Immature natural killer cell (primary cell): ENCODE measurements at regions not wholly inside any gene's neighbourhood (a gene's known extent, or its start where the extent isn't known, plus 50 kb on each side); places are given as distances from the start of the nearest gene placed in this dataset.

Source experiments
- DNase-seq, 3 donors: peaks; one replicate each; pipeline ENCODE4 v3.0.0; 2022; ENCODE audit warnings: mixed read lengths in 1 of 3
- H3K27ac Mint-ChIP-seq, 6 donors: one replicate each; pipeline ENCODE4 v1.8.0; 2020; ENCODE audit warnings: mixed read lengths in 6 of 6, mild to moderate bottlenecking in 5 of 6, inconsistent platforms in 4 of 6, moderate library complexity in 3 of 6
- H3K27me3 Mint-ChIP-seq, 3 donors: one replicate each; pipeline ENCODE4 v1.8.0; 2020 to 2021; ENCODE audit warnings: low read depth in 3 of 3, mild to moderate bottlenecking in 3 of 3, mixed read lengths in 3 of 3, moderate library complexity in 3 of 3, inconsistent platforms in 1 of 3
- H3K36me3 Mint-ChIP-seq, 3 donors: one replicate each; pipeline ENCODE4 v1.8.0; 2020; ENCODE audit warnings: mixed read lengths in 3 of 3, inconsistent platforms in 2 of 3, mild to moderate bottlenecking in 2 of 3
- H3K4me1 Mint-ChIP-seq, 2 donors: one replicate each; pipeline ENCODE4 v1.8.0; 2020; ENCODE audit warnings: inconsistent platforms in 2 of 2, mild to moderate bottlenecking in 2 of 2, mixed read lengths in 2 of 2, moderate library complexity in 1 of 2
- H3K4me3 Mint-ChIP-seq, 5 donors: one replicate each; pipeline ENCODE4 v1.8.0; 2020; ENCODE audit warnings: mild to moderate bottlenecking in 5 of 5, mixed read lengths in 5 of 5, inconsistent platforms in 3 of 5, moderate library complexity in 3 of 5
- H3K9me3 Mint-ChIP-seq, 6 donors: one replicate each; pipeline ENCODE4 v1.8.0; 2020; ENCODE audit warnings: mild to moderate bottlenecking in 6 of 6, mixed read lengths in 6 of 6, inconsistent platforms in 4 of 6, moderate library complexity in 3 of 6

DNA sequence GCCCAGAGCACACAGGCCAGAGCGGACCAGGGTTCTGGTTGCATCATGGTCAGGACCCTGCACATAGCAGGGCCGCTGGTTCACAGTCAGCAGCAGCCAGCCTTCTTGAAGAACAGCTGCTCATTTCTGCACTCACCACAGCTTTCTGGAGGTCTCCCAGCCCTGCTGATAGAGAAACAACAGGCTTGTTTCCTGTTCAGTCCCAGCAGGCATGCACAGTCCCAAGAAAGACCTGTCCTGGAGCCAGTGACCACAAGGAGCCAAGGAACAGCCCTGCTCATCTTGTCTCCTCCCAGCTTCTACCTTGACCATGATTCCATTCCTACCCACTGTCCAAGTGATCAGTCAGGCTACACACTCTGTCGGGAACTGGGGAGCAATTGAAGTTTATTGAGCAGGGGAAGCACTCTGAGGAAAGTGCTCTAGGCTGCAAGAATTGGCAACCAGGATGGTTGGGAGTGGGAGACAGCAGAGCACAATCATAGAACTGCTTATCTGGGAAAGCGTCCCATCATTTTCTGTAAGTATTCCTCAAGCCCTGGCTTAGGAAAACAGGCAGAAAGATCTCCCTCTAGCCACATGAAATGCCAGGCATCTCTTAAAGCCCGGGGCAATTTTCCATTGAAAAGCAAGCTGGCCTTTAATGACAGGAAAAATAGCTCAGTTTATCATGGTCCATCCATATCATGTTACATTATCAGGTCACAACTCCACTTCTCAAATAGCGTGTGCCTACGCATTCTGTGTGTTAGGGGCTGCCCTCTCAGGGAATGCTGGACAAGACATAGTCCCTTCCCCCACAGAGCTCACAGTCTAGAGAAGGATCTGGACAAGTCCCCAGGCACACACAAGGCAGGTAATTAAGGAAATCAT, 155.4 kb upstream of the FOXF1 start:
- Mint-ChIP-seq H3K4me1 (no peaks in the 10 kb centered on the region), H3K36me3 (no peaks in the 10 kb centered on the region), H3K4me3 (no peak overlapping the region), H3K27me3 (peaks cover 0 to 11% (median 10%) of the 10 kb centered on the region in 3 donors), H3K9me3 (peaks cover 0 to 3% (median 0%) of the 10 kb centered on the region in 6 donors), H3K27ac (no peak overlapping the region)
- no peak for DNase-seq

DNA sequence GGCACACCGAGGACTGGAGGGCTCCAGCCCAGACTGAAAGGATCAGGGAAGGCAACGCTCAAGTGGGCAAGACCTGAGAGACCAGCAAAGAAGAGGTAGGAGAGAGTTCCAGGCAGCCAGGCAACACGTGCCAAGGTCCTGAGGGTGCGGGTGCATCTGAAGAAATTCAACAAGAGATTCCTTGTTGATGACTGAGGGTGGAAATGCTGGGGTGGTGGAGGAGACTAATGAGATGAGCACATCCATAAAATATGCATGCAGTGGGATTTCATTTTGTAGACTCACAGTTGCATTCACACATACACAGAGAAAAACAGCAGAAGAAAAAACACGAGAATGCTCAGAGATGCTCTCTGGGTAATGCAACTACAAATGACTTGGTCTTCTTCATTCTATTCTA, 154.8 kb upstream of the FOXF1 start:
- Mint-ChIP-seq H3K4me3 (no peak overlapping the region), H3K36me3 (no peaks in the 10 kb centered on the region), H3K4me1 (no peaks in the 10 kb centered on the region), H3K9me3 (peaks cover 0 to 3% (median 0%) of the 10 kb centered on the region in 6 donors), H3K27me3 (peaks cover 1 to 11% (median 10%) of the 10 kb centered on the region in 3 donors), H3K27ac (no peak overlapping the region)
- DNase-seq = no peak

DNA sequence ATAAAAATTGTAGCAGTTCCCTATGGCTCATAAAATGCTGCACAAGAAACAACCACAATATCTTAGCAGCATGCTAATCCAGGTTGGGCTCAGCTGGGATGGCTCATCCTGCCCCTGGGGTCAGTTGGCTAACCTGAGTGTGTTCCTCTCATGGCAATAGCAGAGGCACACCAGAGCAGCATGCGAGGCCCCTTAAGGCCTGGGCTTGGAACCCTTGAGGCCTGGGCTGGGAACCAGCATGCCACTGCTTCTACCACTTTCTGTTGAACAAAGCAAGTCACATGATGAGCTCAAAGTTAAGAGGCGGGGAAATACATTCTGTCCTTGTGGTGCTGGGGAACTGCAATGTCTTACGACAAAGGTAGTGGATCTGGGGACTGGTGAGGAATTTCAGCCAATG, 154.4 kb upstream of the FOXF1 start:
- H3K4me3 Mint-ChIP-seq = no peak overlapping the region
- H3K27ac Mint-ChIP-seq = no peak overlapping the region
- no peak for DNase-seq
- peaks cover 3 to 10% (median 10%) of the 10 kb centered on the region in 3 donors for H3K27me3 Mint-ChIP-seq
- no peaks in the 10 kb centered on the region for H3K4me1 Mint-ChIP-seq
- H3K9me3 Mint-ChIP-seq = peaks cover 0 to 3% (median 0%) of the 10 kb centered on the region in 6 donors
- H3K36me3 Mint-ChIP-seq = no peaks in the 10 kb centered on the region

DNA sequence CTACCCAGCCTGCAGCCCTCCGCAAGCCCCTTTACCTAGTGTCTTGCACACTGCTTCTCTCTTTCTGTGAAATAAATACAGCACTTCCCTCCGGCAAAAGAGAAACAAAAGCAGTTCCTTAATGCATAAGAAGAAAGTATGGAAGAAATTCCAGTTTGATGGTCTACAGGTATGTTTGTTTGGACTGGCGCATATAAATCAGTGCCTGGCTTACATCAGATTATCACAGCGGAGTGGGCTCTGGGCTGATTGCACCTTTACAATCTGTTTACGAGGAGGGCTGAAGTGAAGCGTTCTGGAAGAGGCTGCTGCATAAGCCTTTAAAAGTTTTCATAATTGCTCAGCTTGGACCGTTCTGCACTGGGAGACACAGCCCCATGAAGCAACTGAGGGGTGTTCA, 153.5 kb upstream of the FOXF1 start:
- H3K36me3 Mint-ChIP-seq = no peaks in the 10 kb centered on the region
- no peaks in the 10 kb centered on the region for H3K4me1 Mint-ChIP-seq
- no peak for DNase-seq
- no peaks in the 10 kb centered on the region for H3K9me3 Mint-ChIP-seq
- H3K27ac Mint-ChIP-seq = no peak overlapping the region
- H3K4me3 Mint-ChIP-seq = no peak overlapping the region
- peaks cover 5 to 9% (median 8%) of the 10 kb centered on the region in 3 donors for H3K27me3 Mint-ChIP-seq

DNA sequence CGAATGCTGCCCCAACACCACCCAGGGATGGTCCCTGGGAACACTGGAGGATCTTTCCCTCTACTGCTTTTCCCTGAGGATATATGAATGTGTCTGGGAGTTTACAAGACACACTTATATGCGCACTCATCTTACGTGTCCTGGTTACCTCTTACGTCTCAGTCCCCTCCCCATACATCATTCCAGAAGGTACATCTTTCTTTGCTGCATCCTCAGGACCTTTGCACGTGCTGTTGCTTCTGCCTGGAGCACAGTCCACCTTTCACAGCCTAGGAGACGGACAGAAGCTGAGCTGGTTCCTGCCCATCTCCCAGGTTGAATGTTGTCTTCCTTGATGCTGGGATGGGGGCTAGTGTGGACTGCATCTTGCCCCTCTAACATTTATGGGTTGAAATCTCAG, 153.0 kb upstream of the FOXF1 start:
- no peaks in the 10 kb centered on the region for H3K4me1 Mint-ChIP-seq
- H3K27me3 Mint-ChIP-seq = peaks cover 5 to 9% (median 8%) of the 10 kb centered on the region in 3 donors
- H3K4me3 Mint-ChIP-seq = no peak overlapping the region

DNA sequence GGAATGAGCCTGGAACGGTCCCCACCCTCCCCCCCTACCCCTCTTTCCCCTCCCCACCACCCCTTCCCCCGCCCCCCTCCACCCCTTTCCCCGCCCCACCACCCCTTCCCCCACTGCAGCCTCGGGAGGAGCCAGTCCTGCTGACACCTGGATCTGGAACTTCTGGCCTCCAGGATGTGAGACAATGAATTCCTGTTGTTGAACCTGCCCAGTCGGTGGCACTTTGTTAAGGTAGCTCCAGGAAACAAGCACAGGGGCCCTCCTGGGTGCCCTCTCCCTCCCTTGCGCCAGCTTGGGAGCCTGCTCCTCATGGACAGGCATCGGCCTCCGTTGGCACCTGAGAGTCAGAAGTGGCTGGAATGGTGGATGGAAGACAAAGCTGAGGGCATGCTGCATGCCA, 152.4 kb upstream of the FOXF1 start:
- Mint-ChIP-seq H3K36me3 (no peaks in the 10 kb centered on the region), H3K4me3 (no peak overlapping the region), H3K4me1 (no peaks in the 10 kb centered on the region), H3K9me3 (no peaks in the 10 kb centered on the region), H3K27ac (no peak overlapping the region), H3K27me3 (peaks cover 5 to 9% (median 8%) of the 10 kb centered on the region in 3 donors)
- DNase-seq = no peak

More for the DNA sequence above, 153.0 kb upstream of the FOXF1 start:
- no peak for DNase-seq
- Mint-ChIP-seq H3K36me3 (no peaks in the 10 kb centered on the region), H3K9me3 (no peaks in the 10 kb centered on the region), H3K27ac (no peak overlapping the region)

DNA sequence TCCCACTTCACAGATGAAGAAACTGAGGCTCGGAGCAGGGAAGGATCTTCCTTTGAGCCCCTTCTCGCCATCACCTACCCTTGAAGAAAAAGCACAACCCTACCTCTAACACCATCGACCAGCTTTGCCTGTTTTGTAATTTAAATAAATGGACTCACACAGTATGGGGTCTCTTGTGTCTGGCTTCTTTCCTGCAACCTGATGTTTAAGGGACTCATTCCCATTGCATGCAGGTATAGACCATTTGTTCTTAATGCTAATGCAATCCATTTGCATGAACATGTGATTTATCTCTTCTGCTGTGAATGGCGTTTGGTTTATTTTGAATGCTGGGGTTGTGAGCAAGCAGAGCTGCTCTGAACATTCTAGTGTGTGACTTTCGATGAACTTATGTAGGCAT, 150.8 kb upstream of the FOXF1 start:
- Mint-ChIP-seq H3K27me3 (peaks cover 5 to 10% (median 8%) of the 10 kb centered on the region in 3 donors), H3K36me3 (no peaks in the 10 kb centered on the region), H3K9me3 (no peaks in the 10 kb centered on the region), H3K4me3 (no peak overlapping the region), H3K4me1 (no peaks in the 10 kb centered on the region), H3K27ac (no peak overlapping the region)
- DNase-seq = no peak

DNA sequence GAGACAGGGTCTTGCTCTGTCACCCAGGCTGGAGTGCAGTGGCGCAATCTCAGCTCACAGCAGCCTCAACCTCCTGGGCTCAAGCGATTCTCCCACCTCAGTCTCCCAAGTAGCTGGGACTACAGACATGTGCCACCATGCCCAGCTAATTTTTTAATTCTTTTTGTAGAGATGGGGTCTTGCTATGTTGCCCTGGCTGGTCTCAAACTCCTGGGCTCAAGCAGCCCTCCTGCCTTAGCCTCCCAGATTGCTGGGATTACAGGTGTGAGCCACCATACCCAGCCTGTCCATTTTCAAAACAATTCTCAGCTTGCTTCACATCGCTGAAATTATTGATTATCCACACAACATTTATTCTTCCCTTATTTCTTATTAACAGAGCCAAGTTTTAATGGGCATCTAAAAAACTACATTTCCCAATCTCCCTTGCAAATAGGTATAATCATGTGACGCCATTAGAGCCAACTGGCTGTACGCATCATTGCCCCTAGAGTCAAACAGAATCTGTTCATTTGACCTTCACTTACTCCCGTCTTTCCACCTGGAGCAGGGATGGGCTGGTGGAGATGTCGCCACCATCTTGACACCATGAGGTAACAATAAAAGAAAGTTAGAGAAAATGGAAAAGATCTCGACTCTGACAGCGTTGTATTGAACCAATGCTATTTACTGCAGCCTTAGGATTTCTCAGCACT, 148.0 kb upstream of the FOXF1 start:
- DNase-seq = no peak
- H3K4me3 Mint-ChIP-seq = no peak overlapping the region
- no peaks in the 10 kb centered on the region for H3K9me3 Mint-ChIP-seq
- peaks cover 2 to 7% (median 5%) of the 10 kb centered on the region in 3 donors for H3K27me3 Mint-ChIP-seq
- no peaks in the 10 kb centered on the region for H3K36me3 Mint-ChIP-seq
- H3K4me1 Mint-ChIP-seq = no peaks in the 10 kb centered on the region
- H3K27ac Mint-ChIP-seq = no peak overlapping the region

DNA sequence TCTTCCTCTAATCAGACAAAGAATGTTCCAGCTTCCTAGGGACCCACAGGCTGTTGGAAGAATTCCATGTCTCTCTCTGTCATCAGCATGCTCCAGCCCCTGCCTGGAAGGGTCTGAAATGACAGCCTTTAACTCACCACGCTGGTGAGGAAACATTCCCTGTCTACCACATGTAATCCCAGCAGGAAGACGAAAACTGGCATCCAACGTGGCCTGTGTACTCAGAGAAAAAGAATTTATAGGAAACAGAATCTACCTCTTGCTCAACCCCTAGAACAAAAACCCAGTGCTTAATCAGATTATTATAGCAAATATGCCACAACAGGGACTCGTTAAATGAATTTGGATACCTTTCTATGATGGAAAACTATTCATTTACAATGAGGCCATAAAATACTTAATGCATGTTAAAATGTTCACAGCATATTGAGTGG, 147.3 kb upstream of the FOXF1 start:
- Mint-ChIP-seq H3K4me1 (no peaks in the 10 kb centered on the region), H3K9me3 (no peaks in the 10 kb centered on the region), H3K27me3 (peaks cover 2 to 9% (median 7%) of the 10 kb centered on the region in 3 donors), H3K27ac (no peak overlapping the region), H3K4me3 (no peak overlapping the region), H3K36me3 (no peaks in the 10 kb centered on the region)
- DNase-seq = no peak

DNA sequence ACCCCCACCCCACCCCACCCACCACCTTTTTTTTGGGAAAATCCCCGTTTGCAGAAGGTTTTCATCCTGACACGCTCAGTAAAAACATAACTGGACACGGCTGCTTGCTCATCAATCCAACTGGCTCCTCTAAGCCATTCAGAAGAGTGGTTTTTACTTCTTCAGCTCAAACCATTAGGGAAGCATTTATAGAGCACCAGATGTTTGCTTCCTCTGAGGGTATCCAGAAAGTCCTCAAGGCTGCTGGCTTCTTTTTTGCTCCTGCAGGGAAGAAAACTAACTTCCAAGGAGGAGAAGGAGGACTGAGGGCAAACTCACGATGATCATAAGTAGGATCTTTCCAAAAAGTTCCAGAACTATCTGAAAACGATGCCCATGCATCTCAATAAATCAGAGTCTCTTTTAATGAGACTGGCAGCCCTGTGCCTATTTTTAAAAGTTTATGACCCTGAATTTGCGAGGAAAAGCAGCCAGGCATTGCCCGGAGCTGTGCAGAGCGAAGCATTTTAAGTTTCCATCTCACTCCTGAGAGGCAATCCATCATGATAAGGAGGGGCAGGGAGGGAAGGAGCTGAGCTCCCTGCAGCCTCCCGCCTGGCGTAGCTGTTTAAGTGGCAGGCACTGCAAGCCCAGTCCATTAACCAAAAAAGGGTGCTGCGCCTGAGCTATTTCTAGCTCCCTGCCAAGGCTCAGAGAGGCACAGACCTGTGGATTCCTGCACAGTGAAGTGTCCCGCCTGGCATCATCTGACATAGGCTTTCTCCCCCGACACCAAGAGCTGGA, 146.3 kb upstream of the FOXF1 start:
- H3K27ac Mint-ChIP-seq = no peak overlapping the region
- no peaks in the 10 kb centered on the region for H3K36me3 Mint-ChIP-seq
- H3K4me3 Mint-ChIP-seq = no peak overlapping the region
- no peaks in the 10 kb centered on the region for H3K9me3 Mint-ChIP-seq
- no peak for DNase-seq
- H3K4me1 Mint-ChIP-seq = no peaks in the 10 kb centered on the region
- peaks cover 0 to 15% (median 11%) of the 10 kb centered on the region in 3 donors for H3K27me3 Mint-ChIP-seq

DNA sequence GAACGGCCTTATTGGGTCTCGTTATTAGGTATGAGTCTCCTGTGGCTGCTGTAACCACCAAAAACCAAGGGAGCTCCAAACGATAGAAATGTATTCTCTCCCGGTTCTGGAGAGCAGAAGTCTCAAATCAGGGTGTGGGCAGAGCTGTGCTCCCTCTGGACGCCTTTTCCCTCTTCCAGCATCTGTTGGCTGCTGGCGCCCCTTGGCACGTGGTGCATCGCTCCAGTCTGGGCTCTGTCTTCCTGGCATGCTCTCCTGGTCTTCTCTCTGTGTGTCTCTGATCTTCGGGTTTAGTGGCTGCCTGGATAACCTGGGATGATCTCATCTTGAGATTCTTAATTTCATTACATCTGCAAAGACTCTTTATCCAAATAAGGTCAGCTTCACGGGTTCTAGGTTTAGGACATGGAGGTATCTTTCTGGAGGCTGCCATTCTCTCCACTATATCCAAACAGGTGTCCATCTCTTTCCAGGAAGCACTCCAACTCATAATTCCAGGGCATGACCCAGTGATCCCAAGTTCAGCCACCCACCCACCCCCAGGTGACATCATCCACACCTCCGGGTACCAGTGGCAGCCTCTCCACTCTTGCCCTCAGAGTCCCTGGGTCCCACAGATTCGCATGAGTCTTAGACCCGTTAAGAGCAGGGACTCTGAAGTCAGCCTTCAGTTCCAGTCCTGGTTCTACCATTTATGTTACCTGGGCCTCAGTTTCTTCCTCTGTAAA, 145.5 kb upstream of the FOXF1 start:
- peaks cover 0 to 15% (median 11%) of the 10 kb centered on the region in 3 donors for H3K27me3 Mint-ChIP-seq
- no peaks in the 10 kb centered on the region for H3K36me3 Mint-ChIP-seq
- no peaks in the 10 kb centered on the region for H3K4me1 Mint-ChIP-seq
- H3K4me3 Mint-ChIP-seq = no peak overlapping the region
- H3K27ac Mint-ChIP-seq = no peak overlapping the region
- H3K9me3 Mint-ChIP-seq = no peaks in the 10 kb centered on the region
- DNase-seq = no peak

DNA sequence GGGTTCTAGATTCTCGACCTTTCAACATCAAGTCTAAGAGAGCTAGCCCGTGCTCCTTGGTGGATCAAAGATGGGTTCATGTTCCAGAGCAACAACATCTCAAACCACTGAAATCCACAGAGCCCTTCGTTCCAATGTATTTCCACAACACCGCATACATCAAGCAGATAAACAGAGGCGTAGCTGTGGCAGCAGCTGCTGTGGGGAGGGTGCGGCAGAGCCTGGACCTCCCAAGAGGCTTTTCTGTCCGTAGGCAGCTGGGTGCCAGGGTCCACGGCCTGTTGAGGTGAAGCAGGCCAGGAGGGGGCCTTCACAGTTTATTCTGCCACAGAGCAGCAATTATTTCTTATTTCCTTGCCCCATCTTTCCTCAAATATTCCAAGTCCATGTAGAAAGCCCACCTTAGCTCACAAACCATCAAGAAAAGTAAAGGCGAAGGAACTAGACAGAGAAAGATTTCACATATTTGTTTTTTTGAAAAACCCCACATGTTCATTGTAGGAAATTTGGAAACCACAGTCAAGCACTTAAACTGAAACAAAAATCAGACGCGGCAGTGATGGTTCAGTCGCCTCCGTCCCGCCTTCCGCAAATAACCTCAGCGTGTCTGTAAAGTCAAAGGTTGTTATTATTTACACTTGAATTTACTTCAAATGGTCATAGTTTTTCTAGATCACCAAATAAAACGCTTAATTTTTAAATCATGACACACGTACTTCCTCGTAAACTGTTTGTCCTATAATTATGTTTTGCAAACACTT, 144.6 kb upstream of the FOXF1 start:
- H3K4me3 Mint-ChIP-seq = no peak overlapping the region
- no peak overlapping the region for H3K27ac Mint-ChIP-seq
- no peaks in the 10 kb centered on the region for H3K4me1 Mint-ChIP-seq
- no peak for DNase-seq
- no peaks in the 10 kb centered on the region for H3K36me3 Mint-ChIP-seq
- no peaks in the 10 kb centered on the region for H3K9me3 Mint-ChIP-seq
- H3K27me3 Mint-ChIP-seq = peaks cover 0 to 15% (median 10%) of the 10 kb centered on the region in 3 donors

DNA sequence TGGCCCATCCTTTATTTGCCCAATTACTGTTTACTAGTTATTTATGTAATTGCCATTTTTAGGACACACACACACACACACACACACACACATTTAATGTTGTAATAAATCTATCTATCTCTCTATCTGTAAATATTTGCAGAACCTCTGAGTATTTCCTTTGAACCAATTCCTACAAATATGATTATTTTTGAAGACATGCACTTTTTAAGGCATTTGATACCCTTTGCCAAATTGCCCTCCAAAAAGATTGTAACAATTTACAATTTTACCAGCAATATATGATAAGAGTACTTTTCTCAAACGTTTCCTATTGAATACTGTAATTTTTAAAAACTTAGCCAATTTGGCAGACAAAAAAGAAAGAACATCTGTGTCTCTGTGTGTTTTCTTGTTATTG, 143.8 kb upstream of the FOXF1 start:
- Mint-ChIP-seq H3K27me3 (peaks cover under 1 to 15% (median 6%) of the 10 kb centered on the region in 3 donors), H3K4me3 (no peak overlapping the region), H3K36me3 (no peaks in the 10 kb centered on the region), H3K4me1 (no peaks in the 10 kb centered on the region), H3K9me3 (no peaks in the 10 kb centered on the region), H3K27ac (no peak overlapping the region)
- no peak for DNase-seq
